H1 (cell line): ENCODE measurements at regions not wholly inside any gene's neighbourhood (a gene's known extent, or its start where the extent isn't known, plus 50 kb on each side); places are given as distances from the start of the nearest gene placed in this dataset.

Experiments
- CTCF ChIA-PET: fragments of 300-600 bp; sonication (Branson Sonifier 250); formaldehyde crosslinking; loops from one replicate; lab custom pipeline; 2021; ENCODE audit not compliant: partially characterized antibody; lab: Charles Lee
- POLR2A ChIA-PET: fragments of 300-600 bp; sonication (Branson Sonifier 250); formaldehyde crosslinking; loops from one replicate; lab custom pipeline; 2021; ENCODE audit warnings: inconsistent platforms; ENCODE audit not compliant: partially characterized antibody; lab: Charles Lee
- DNase-seq, 2 experiments: peaks; one replicate each; pipeline versions ENCODE4 v3.0.0 to v3.0.0-alpha.2; 2010 to 2022; ENCODE audit warnings: low spot score in 2 of 2, low read depth in 1 of 2, mixed read lengths in 1 of 2
- FAIRE-seq: peaks from 2 replicates; lab custom pipeline; 2011; peaks lifted over from hg19 to GRCh38; lab: Jason Lieb, UNC
- H2AFZ ChIP-seq: 2 replicates; pipeline ENCODE4 v1.8.1; 2012; ENCODE audit warnings: low read length, inconsistent platforms
- H2AK5ac ChIP-seq: 2 replicates; pipeline ENCODE4 v1.6.1; 2013; ENCODE audit warnings: low read depth, low read length
- H2BK120ac ChIP-seq: replicated peaks from 2 replicates; pipeline ENCODE3; 2013; ENCODE audit warnings: low read depth, low read length, inconsistent platforms
- H2BK12ac ChIP-seq: 2 replicates; pipeline ENCODE4 v1.6.1; 2013; ENCODE audit warnings: low read depth, low read length
- H2BK15ac ChIP-seq: 2 replicates; pipeline ENCODE4 v1.6.1; 2013; ENCODE audit warnings: low read length
- H2BK20ac ChIP-seq: 2 replicates; pipeline ENCODE4 v1.6.1; 2013; ENCODE audit warnings: low read length
- H2BK5ac ChIP-seq: 2 replicates; pipeline ENCODE4 v1.6.1; 2013; ENCODE audit warnings: low read depth, low read length
- H3K14ac ChIP-seq: 2 replicates; pipeline ENCODE4 v1.6.1; 2013; ENCODE audit warnings: inconsistent platforms; ENCODE audit not compliant: insufficient read length
- H3K18ac ChIP-seq: 2 replicates; pipeline ENCODE4 v1.6.1; 2013; ENCODE audit warnings: low read length; ENCODE audit errors: extremely low read depth
- H3K23ac ChIP-seq: 2 replicates; pipeline ENCODE4 v1.6.1; 2013; ENCODE audit warnings: inconsistent platforms; ENCODE audit not compliant: insufficient read length
- H3K23me2 ChIP-seq: 2 replicates; pipeline ENCODE4 v1.6.1; 2013; ENCODE audit warnings: low read depth, low read length
- H3K27ac ChIP-seq: 2 replicates; pipeline ENCODE4 v1.6.1; 2011; ENCODE audit warnings: low read depth, low read length, inconsistent platforms
- H3K27me3 ChIP-seq, 4 experiments: replicated peaks in 1 of 4; 1 replicate in 1 of 4; 2 replicates in 3 of 4; pipeline versions ENCODE4 v1.6.1 to v1.8.1; 2011 to 2013; ENCODE audit warnings: low read length in 3 of 4, mild to moderate bottlenecking in 3 of 4, inconsistent platforms in 2 of 4, mixed read lengths in 2 of 4, moderate library complexity in 1 of 4; ENCODE audit not compliant: control insufficient read depth in 3 of 4, insufficient read depth in 3 of 4; ENCODE audit errors: extremely low read depth in 1 of 4
- H3K36me3 ChIP-seq, 4 experiments: 2 replicates each; pipeline versions ENCODE4 v1.6.1 to v1.8.1; 2011 to 2013; ENCODE audit warnings: mild to moderate bottlenecking in 4 of 4, low read length in 3 of 4, moderate library complexity in 2 of 4, control low read depth in 1 of 4, inconsistent platforms in 1 of 4; ENCODE audit not compliant: insufficient read depth in 4 of 4, control insufficient read depth in 2 of 4
- H3K4ac ChIP-seq: replicated peaks from 2 replicates; pipeline ENCODE3; 2013; ENCODE audit warnings: low read length, low read depth, mixed read lengths, inconsistent platforms; ENCODE audit not compliant: insufficient read length
- H3K4me1 ChIP-seq, 4 experiments: replicated peaks in 1 of 4; 1 replicate in 1 of 4; 2 replicates in 3 of 4; pipeline versions ENCODE4 v1.6.1 to v1.8.1; 2011 to 2013; ENCODE audit warnings: low read length in 3 of 4, inconsistent platforms in 2 of 4, mixed read lengths in 1 of 4; ENCODE audit not compliant: insufficient read depth in 4 of 4, control insufficient read depth in 3 of 4
- H3K4me2 ChIP-seq, 2 experiments: 2 replicates each; pipeline versions ENCODE4 v1.6.1 to v1.8.1; 2011 to 2013; ENCODE audit warnings: low read depth in 2 of 2, low read length in 2 of 2, control low read depth in 1 of 2, inconsistent platforms in 1 of 2, mild to moderate bottlenecking in 1 of 2; ENCODE audit not compliant: insufficient read depth in 1 of 2
- H3K4me3 ChIP-seq, 4 experiments: fragments of 200-600, 300-600 bp in 1 of 4; sonication (generic), shearing (Covaris generic), sonication (Bioruptor Twin) in 1 of 4; 2 replicates each; pipeline versions ENCODE4 v1.5.1 to v1.8.1; 2011 to 2016; ENCODE audit warnings: low read length in 4 of 4, low read depth in 3 of 4, control low read depth in 2 of 4, inconsistent platforms in 2 of 4, mild to moderate bottlenecking in 2 of 4, mixed read lengths in 1 of 4, moderate library complexity in 1 of 4; ENCODE audit not compliant: insufficient read depth in 2 of 4; ENCODE audit errors: extremely low read depth in 1 of 4
- H3K56ac ChIP-seq: replicated peaks from 2 replicates; pipeline ENCODE3; 2013; ENCODE audit warnings: low read depth, mild to moderate bottlenecking, mixed read lengths, low read length, inconsistent platforms; ENCODE audit not compliant: insufficient read length
- H3K79me1 ChIP-seq: 2 replicates; pipeline ENCODE4 v1.6.1; 2013; ENCODE audit warnings: low read depth, low read length, control low read depth
- H3K79me2 ChIP-seq, 2 experiments: 2 replicates each; pipeline versions ENCODE4 v1.6.1 to v1.8.1; 2012 to 2013; ENCODE audit warnings: low read length in 2 of 2, mild to moderate bottlenecking in 2 of 2, inconsistent platforms in 1 of 2; ENCODE audit not compliant: insufficient read depth in 2 of 2, control insufficient read depth in 1 of 2
- H3K9ac ChIP-seq, 4 experiments: replicated peaks in 1 of 4; 1 replicate in 1 of 4; 2 replicates in 3 of 4; pipeline versions ENCODE4 v1.6.1 to v1.8.1; 2011 to 2013; ENCODE audit warnings: low read depth in 3 of 4, low read length in 3 of 4, control low read depth in 2 of 4, mild to moderate bottlenecking in 2 of 4, moderate library complexity in 2 of 4, inconsistent platforms in 1 of 4; ENCODE audit errors: extremely low read depth in 1 of 4
- H3K9me3 ChIP-seq, 2 experiments: 2 replicates each; pipeline versions ENCODE4 v1.6.1 to v1.8.1; 2012 to 2013; ENCODE audit warnings: mild to moderate bottlenecking in 2 of 2, moderate library complexity in 2 of 2, control low read depth in 1 of 2, inconsistent platforms in 1 of 2, low read depth in 1 of 2, low read length in 1 of 2, mixed read lengths in 1 of 2; ENCODE audit not compliant: insufficient read depth in 2 of 2
- H4K20me1 ChIP-seq, 2 experiments: replicated peaks in 1 of 2; 2 replicates each; pipeline versions ENCODE3 to v1.8.1; 2011 to 2013; ENCODE audit warnings: inconsistent platforms in 2 of 2, low read length in 2 of 2, mild to moderate bottlenecking in 1 of 2; ENCODE audit not compliant: insufficient read depth in 2 of 2, control insufficient read depth in 1 of 2
- H4K5ac ChIP-seq: 2 replicates; pipeline ENCODE4 v1.6.1; 2013; ENCODE audit warnings: low read length, low read depth, mixed read lengths, inconsistent platforms; ENCODE audit not compliant: insufficient read length
- H4K8ac ChIP-seq: 2 replicates; pipeline ENCODE4 v1.8.0; 2013; ENCODE audit warnings: mild to moderate bottlenecking, moderate library complexity, low read length, inconsistent platforms; ENCODE audit not compliant: insufficient read depth; ENCODE audit errors: extremely low read depth
- H4K91ac ChIP-seq: replicated peaks from 2 replicates; pipeline ENCODE3; 2013; ENCODE audit warnings: low read length, mixed read lengths, inconsistent platforms; ENCODE audit not compliant: insufficient read length
- BACH1 ChIP-seq: IDR thresholded peaks from 2 replicates; pipeline ENCODE4 v1.6.1; 2012; ENCODE audit warnings: low read length, improper control_type of control experiment
- E2F6 ChIP-seq: IDR thresholded peaks from 2 replicates; pipeline ENCODE4 v1.6.1; 2012; ENCODE audit warnings: inconsistent platforms
- NRF1 ChIP-seq: IDR thresholded peaks from 2 replicates; pipeline ENCODE4 v1.6.1; 2011; ENCODE audit warnings: mild to moderate bottlenecking, low read depth, low read length, improper control_type of control experiment
- POLR2A ChIP-seq, 2 experiments: IDR thresholded peaks; 1 replicate in 1 of 2; 2 replicates in 1 of 2; pipeline ENCODE4 v1.6.1; 2011; ENCODE audit warnings: low read depth in 2 of 2, low read length in 2 of 2, mild to moderate bottlenecking in 2 of 2; ENCODE audit errors: control extremely low read depth in 1 of 2
- RAD21 ChIP-seq, 2 experiments: IDR thresholded peaks in 1 of 2; conservative IDR thresholded peaks in 1 of 2; 2 replicates each; pipeline ENCODE4 v1.6.1; 2011; ENCODE audit warnings: low read depth in 2 of 2, low read length in 2 of 2, improper control_type of control experiment in 1 of 2, inconsistent platforms in 1 of 2, mild to moderate bottlenecking in 1 of 2, moderate library complexity in 1 of 2
- RNF2 ChIP-seq: fragments of 200-900, 300-1000 bp; sonication (generic); IDR thresholded peaks from 2 replicates; pipeline ENCODE4 v1.7.1; 2016; ENCODE audit warnings: borderline replicate concordance, low read depth, mild to moderate bottlenecking, antibody characterized with exemption, low read length; ENCODE audit not compliant: poor library complexity, severe bottlenecking; ENCODE audit errors: missing control alignments
- SRF ChIP-seq: IDR thresholded peaks from 2 replicates; pipeline ENCODE4 v1.6.1; 2011; ENCODE audit warnings: mild to moderate bottlenecking, low read depth, low read length, moderate library complexity
- WGBS, 2 experiments: shearing (Covaris generic) in 1 of 2; methylation state at CpG; one replicate each; pipeline versions ENCODE4 v1.1.6 to v1.1.7; 2013 to 2015; ENCODE audit warnings: low lambda C conversion rate in 2 of 2, mixed read lengths in 2 of 2, inconsistent platforms in 1 of 2, low coverage in 1 of 2, missing lambda C conversion rate in 1 of 2; ENCODE audit not compliant: insufficient replicate concordance in 2 of 2, insufficient coverage in 1 of 2, insufficient read length in 1 of 2; ENCODE audit errors: extremely low coverage in 1 of 2, missing lambda C conversion rate in 1 of 2; 5-methylcytosine and 5-hydroxymethylcytosine counted together

- DNase-seq (no peak), FAIRE-seq (no peak)
Observed at GRCh38 chr2:12141618-12142258, 395.3 kb downstream of the LPIN1 start.

More at GRCh38 chr2:12141618-12142258, 395.3 kb downstream of the LPIN1 start:
- H3K79me2 ChIP-seq: no peaks in the 10 kb centered on the region
- H2BK12ac ChIP-seq: no peak overlapping the region
- no peak overlapping the region for H3K4ac ChIP-seq
- H3K23ac ChIP-seq: no peak overlapping the region
- no peak overlapping the region for H3K4me2 ChIP-seq
- no peaks in the 10 kb centered on the region for H4K20me1 ChIP-seq
- H4K91ac ChIP-seq: no peak overlapping the region
- no peak overlapping the region for H4K5ac ChIP-seq
- ChIA-PET CTCF (no interaction called here), POLR2A (no interaction called here)
- H3K4me1 ChIP-seq: no peaks in the 10 kb centered on the region; a peak in 1 of 7 replicates
- no peaks in the 10 kb centered on the region for H3K27me3 ChIP-seq
- WGBS, 2 experiments: 74% methylated on average over 1 of the region's 1 CpG; no CpG with 5 or more reads in 1 of the 2 experiments
- H2BK5ac ChIP-seq: no peak overlapping the region
- no peak overlapping the region for H2BK15ac ChIP-seq
- no peak overlapping the region for H4K8ac ChIP-seq
- H2BK120ac ChIP-seq: no peak overlapping the region
- H3K9ac ChIP-seq: no peak overlapping the region
- no peak overlapping the region for H3K56ac ChIP-seq
- H3K79me1 ChIP-seq: no peaks in the 10 kb centered on the region
- no peak overlapping the region for H2AK5ac ChIP-seq
- H3K36me3 ChIP-seq: no peaks in the 10 kb centered on the region
- H3K23me2 ChIP-seq: no peaks in the 10 kb centered on the region
- H3K18ac ChIP-seq: no peak overlapping the region
- no peak overlapping the region for H3K4me3 ChIP-seq
- TF ChIP-seq BACH1 (no peak), POLR2A (IDR thresholded peaks at IDR 0.05; ENCODE audit: control extremely low read depth in 1 of 2, low read depth in 2 of 2, low read length in 2 of 2) (no peak), NRF1 (no peak), RAD21 (IDR thresholded peaks at IDR 0.05 in 1 of 2, conservative IDR thresholded peaks at IDR 0.05 in 1 of 2; ENCODE audit: low read depth in 2 of 2, low read length in 2 of 2) (no peak), E2F6 (no peak), SRF (no peak), RNF2 (no peak)
- no peak overlapping the region for H2AFZ ChIP-seq
- no peaks in the 10 kb centered on the region for H3K9me3 ChIP-seq
- no peak overlapping the region for H3K14ac ChIP-seq
- no peak overlapping the region for H2BK20ac ChIP-seq
- H3K27ac ChIP-seq: no peak overlapping the region
